HG02970 (cell line): ENCODE measurements at regions not wholly inside any gene's neighbourhood (a gene's known extent, or its start where the extent isn't known, plus 50 kb on each side); places are given as distances from the start of the nearest gene placed in this dataset.
"Not testable (repeated sequence)": the region's sequence is repeated elsewhere in the genome, so short reads cannot be mapped to it uniquely, and the experiment has no call there.

Source experiments
- ATAC-seq: cut with Tn5 transposase; IDR thresholded peaks from one replicate; pipeline ENCODE4 v1.9.1; 2021; ENCODE audit warnings: mild to moderate bottlenecking, moderate library complexity, moderate number of reproducible peaks; ENCODE audit not compliant: unreplicated experiment, low FRiP score

DNA sequence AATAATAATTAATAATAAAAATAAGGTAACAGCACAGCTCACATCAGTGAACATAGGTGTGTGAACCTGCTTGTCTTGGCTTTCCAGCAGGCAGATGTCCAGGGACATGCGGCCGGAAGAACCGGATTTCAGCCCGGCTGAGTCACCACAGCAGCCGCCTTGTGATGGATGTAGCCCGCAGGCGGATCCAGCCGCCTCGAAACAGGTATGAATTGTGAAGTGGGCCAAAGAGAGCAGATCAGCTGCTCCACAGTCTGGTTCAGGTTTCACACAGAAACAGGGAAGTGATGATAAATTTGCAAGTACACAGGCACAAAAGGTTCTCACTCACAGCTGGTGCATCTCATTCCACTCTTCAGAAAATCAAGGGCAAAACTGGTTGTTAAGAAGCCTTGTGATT, 55.1 kb downstream of the ID4 start:
- ATAC-seq = no peak

DNA sequence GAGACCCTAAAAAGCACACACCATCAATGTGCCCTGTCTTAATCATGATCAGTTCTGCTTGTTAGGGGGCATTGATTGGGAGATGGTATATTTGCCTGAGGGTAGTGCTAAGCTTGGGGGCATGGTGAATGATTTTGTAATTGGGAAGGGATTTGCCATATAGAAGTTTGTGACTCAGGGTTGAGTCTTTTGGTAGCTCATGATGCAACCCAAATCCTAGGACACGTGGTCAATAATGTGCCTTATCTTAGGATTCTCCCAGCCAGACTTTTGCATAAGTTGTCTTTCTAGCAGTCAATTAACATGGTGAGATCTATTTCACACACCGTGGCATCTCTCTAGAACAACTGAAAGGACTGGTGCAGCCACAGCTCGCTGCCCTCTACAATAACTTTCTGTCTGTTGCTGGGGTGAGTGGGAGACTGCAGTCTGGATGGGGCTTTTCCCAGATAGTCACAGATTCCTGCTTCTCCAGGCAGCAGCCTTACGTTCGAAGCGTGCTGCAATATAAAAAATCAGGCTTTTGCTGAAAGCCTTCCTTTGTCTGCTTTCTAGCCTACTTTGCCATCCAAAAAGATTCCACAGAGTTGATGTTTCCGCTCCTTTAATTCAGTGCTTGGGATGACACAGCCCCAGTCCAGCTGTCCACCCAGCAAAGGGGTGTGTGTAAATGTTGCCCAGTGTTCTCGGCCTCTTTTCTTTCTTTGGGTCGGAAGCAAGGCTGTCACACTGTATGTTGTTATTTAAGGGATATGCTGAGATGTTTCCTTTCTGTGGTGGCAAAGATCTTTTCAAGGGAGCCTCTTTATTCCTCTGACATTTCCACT, 58.9 kb downstream of the ID4 start:
- no peak for ATAC-seq

GRCh38 chr6:19896693-19897010, 59.5 kb downstream of the ID4 start:
- ATAC-seq = no peak

DNA sequence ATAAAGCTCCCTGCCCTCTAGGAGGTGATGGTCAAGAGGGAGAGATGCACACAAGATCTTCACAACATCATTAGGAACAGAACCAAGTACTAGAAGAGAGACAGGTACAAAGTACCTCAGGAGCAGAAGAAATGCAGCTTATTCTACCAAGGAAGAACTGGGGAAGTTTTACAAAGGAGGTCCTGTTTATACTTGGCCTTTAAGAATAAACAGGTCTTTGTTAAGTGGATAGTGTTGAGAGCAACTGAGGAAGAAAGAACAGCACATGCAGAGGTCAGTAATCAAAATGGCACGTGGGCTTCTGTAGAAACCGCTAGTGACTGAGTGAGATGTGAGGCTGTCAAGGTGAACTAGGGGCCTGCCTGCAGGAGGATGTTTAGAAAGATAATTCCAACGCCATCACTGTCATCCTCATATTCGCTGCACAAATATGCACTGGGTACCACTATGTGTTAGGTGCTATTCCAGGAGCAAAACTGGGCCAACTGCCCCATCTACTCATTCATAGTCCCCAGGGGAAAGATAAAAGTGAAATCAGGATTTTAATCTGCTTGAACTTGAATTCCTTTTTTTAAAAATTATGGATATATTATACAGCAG, 61.1 kb downstream of the ID4 start:
- ATAC-seq = no peak

- no peak for ATAC-seq
Measured at GRCh38 chr6:19902201-19902600, 65.0 kb downstream of the ID4 start.

DNA sequence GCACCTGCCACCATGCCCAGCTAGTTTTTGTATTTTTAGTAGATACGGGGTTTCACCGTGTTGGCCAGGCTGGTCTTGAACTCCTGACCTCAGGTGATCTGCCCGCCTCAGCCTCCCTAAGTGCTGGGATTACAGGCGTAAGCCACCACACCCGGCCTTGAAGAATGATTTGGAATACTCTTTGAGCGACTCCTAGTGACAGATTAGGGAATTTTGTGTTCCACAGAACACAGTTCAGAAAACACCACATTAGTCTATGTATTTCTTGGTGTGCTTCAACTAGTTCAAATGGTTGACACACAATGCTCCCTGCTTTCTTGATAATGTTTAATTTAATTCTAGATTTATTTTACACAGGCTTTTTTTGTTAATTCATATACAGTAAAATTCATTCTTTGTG, 67.2 kb downstream of the ID4 start:
- not testable (repeated sequence) for ATAC-seq

GRCh38 chr6:19905584-19905983, 68.4 kb downstream of the ID4 start:
- ATAC-seq = no peak

DNA sequence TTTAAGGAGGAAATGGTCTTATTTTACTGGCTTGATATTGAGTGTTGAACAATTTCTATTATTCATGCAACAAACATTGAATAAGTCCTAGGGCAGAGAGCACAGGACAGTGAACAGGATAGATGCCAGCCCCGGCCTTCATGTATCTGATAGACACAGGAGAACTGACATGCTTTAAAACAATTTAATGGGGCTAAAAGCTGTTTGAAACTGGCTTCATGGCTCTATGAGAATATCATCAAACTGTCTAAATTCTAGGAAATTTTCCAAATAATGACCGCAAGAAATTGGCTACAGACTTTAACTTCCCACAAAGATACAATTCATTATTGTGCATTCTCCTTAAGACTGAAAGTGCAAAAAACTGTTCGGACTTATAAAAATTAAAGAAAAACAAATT, 69.0 kb downstream of the ID4 start:
- no peak for ATAC-seq

DNA sequence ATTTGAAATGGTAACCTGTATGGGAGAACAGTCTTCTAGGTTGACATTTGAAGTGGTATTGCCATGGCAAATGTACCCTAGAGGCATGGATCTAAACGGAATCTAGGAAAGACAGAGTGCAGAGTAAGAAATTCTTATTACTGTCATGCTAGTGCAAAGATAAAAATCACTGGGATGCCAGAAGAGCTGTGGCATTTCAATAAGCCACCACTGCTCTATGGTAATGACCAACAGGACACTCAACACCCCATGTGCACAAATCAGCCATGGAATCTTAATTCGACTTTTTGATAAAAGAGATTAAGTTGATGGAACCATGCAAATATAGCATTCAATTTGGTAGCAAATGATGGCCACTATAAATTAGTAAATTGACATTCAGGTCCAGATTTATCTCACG, 74.1 kb downstream of the ID4 start:
- ATAC-seq = no peak

- ATAC-seq = no peak
Measured at GRCh38 chr6:19918436-19918835, 81.3 kb downstream of the ID4 start.

- no peak for ATAC-seq
Measured at GRCh38 chr6:19921786-19922185, 84.6 kb downstream of the ID4 start.

- ATAC-seq = no peak
Measured at GRCh38 chr6:19925533-19925932, 88.4 kb downstream of the ID4 start.

- ATAC-seq = no peak
Measured at GRCh38 chr6:19928461-19928860, 91.3 kb downstream of the ID4 start.

GRCh38 chr6:19929312-19929711, 92.1 kb downstream of the ID4 start:
- ATAC-seq = no peak

DNA sequence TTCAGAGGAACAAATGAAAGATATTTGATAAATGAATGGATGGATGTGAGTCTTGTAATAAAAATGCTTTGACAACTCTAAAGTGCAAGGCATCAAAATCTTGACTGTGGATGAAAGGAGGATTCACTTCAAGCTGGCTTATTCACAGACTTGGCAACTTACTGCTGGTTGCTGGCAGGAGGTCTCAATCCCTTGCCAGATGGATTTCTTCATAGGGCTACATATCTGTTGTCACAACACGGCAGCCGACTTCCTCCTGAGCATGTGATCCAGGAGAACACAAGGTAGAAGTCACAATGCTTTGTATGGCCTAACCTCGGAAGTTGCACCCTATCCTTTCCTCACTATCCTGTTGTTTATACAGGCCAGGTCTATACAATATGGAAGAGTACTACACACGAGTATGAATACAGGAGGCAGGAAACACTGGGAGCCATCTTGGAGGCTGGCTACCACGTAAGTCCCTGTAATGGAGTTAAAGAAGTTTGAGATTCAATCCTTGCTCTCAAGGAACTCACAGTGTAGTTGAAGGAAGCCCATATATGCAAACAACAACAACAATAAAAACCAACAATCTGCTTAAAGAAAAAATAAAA, 97.9 kb downstream of the ID4 start:
- ATAC-seq = no peak

DNA sequence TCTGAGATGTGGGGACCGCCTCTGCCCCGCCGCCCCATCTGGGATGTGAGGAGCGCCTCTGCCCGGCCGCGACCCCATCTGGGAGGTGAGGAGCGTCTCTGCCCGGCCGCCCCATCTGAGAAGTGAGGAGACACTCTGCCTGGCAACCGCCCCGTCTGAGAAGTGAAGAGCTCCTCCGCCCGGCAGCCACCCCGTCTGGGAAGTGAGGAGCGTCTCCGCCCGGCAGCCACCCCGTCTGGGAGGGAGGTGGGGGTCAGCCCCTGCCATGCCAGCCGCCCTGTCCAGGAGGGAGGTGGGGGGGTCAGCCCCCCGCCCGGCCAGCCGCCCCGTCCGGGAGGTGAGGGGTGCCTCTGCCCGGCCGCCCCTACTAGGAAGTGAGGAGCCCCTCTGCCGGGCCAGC, 102.2 kb downstream of the ID4 start:
- ATAC-seq = not testable (repeated sequence)

- ATAC-seq = not testable (repeated sequence)
Measured at GRCh38 chr6:19939926-19940325, 102.8 kb downstream of the ID4 start.

DNA sequence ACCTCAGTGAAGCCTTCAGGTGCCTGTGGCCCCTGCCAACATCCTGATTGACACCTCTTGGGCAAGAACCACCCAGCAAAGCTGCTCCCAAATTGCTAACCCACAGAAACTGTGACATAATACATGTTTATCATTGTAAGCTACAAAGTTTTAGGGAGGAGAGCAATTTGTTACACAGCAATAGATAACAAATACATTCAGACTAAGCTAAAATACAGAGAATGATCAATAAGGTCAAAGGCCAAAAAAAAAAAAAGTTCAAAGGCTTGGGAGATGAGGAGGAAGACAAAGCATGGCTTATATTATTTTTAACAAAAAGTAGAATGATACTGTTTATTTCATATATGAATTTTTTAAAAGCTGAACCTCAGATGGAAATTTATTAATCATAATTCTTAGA, 105.9 kb downstream of the ID4 start:
- ATAC-seq = no peak

DNA sequence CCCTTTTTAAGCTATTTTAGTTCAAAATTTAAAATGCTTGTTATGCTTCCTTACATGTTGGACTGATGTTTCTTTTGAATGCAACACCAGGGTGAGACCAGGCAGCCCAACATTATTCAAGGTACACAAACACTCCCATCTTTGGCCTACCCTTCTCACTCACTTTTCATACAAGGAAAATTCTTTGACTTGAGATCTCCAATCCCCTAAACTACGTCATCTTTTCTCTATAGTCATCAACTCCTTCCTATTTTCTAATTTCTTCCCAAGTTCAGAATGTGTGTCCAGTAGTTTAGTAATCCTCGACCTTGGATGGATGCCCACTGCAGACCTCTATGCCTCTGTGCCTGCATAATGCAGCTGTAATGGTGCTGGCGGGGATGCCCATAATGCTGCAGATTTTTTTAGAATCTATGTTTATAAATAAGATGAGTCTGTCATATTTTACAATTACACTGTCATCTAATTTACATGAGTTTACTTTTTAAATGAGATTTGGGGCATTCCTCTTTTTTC, 108.7 kb downstream of the ID4 start:
- no peak for ATAC-seq

GRCh38 chr6:19949155-19949554, 112.0 kb downstream of the ID4 start:
- no peak for ATAC-seq

GRCh38 chr6:19964115-19964514, 126.9 kb downstream of the ID4 start:
- no peak for ATAC-seq

DNA sequence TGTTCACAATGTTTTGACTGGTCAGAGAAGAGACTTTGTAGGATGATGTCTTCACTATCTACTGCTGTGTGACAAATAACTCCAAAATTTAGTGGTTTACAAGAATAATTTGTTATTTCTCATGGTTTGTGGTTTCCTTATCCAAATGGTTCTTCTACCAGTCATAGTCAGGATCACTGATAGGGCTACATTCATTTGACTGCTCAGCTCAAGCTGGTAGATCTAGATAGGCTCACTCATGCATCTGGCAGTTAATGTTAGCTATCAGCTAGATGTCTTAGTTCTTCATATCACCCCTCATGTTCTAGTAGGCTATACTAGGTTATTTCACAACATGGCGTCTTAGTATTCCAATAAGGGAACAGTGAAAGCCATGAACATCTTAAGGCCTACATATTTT, 131.0 kb downstream of the ID4 start:
- ATAC-seq = no peak
